ENCODE measurements at regions not wholly inside any gene's neighbourhood (a gene's known extent, or its start where the extent isn't known, plus 50 kb on each side); places are given as distances from the start of the nearest gene placed in this dataset.

DNA sequence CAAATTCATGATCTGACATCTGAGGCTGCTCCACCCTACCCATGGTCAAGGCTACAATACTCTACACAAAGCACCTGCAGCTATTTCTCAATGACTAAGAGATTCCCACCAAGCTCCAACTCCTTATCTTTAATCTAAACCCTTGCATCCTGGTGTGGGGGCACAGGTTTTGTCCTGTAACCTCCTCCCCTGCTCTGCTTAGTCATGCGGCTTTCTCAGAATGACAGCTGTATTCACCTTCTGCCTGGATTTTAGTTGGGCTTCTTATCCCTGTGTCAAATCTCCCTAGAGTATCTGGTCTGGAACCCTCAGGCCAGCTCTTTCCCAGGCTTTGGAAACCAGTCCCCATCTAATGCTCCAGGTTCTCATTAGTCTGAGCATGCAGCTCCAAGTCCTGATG is 159.0 kb downstream of the BARHL2 start:
- no peak for FAIRE-seq

DNA sequence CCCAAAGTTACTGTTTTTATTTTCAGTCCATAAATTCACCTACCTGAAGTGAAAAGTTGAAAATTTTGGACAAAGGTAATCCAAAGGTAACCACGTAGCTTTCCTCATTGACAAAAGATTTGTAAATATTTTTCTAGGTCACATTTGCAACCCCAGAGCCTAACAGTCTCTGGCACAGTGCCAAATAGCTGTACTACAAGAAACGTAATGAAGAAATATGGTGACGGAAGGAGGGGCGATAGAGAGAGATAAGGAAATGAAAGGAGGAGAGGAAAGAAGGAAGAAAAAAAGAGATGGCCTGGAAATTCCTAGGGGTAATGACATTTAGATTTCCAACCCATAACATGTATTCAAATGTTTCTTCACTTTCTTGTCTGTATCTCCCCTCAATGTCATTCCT is 159.4 kb downstream of the BARHL2 start:
- no peak for FAIRE-seq

DNA sequence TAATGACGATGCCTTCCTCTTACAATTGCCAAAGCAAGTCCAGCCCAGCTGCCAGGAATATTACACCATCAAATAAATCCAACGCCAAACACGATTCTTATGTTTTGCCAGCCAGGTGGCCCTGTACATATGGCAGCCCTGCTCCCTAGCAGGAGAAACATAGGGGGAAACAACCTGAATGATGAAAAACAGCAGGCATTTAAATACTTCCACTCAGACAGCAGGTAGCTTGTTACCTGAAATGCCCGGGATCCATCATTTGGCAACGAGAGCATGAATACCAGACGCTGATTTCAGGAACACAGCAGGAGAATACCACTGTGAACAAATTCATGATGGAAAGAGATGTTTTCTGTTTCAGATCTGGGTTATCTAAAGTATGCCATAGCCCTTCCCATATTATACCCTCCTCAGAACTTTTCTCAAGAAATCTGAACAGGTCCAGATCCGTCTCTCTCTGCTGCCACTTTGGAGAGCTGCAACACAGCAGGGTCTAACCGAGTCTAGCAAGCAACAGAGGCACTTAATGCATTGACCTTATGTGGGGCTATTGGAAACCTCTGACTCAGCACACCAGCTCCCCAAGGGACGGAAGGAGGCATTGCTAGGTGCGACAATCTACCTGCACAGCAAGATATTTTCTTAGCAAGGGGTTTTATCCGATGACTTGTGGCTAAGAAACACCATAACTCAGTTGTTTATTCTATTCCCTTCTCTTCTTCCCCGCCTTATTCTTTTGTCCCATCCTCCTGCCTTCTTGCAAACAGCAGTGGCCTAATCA is 166.3 kb downstream of the BARHL2 start:
- no peak for FAIRE-seq

DNA sequence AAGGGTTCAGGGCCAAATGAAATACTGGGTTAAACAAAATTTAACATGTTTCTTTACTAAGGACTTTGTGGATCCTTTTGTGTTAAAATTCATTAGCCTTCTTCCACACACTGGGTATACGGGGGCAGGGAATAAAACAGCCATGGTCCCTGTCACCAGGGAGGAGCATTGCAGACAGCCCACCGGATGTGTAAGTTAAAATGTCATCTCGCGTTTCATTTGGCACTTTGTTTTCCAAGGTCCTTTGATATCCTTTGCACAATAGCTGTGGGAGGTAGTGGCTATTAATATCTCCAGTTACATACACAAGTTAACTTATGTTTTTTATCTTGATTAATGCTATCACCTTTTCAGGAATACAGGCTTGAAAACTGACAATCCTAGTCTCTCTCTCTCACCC is 172.7 kb downstream of the BARHL2 start:
- FAIRE-seq, result no peak

DNA sequence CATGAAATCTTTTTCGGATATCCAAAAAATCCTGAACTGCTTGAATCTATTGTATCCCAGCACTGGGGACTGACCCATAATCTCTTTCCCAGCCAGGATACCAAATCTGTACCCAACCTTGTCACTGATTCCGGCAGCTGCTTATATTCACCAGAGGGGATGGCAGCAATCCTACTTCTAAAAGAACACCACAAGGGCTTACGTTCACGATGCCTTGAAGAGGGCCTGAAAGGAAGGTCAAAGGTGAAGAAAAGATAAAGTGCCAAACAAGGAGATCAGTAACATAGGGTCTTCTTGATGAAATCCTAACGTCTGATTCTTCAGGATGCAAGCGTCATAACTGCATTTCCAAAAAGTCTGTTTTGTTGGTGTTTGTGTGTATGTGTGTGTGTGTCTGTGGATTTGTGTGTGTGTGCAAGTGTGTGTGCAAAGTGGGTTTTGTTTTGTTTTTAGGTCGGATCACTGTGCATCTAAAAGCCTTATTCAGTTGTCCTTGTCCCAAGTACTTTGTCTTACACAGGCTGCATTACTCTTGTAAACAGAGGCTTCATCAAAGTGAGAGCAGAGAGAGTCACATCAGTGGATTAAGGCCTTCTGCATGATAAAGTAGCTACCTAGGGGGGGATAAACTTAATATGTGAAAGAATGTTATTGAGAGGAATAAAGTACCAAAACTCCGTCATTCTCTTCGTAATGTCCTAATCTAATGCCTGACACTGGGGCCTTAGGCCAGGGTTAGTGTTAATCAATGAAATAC is 179.3 kb downstream of the BARHL2 start:
- no peak for FAIRE-seq

DNA sequence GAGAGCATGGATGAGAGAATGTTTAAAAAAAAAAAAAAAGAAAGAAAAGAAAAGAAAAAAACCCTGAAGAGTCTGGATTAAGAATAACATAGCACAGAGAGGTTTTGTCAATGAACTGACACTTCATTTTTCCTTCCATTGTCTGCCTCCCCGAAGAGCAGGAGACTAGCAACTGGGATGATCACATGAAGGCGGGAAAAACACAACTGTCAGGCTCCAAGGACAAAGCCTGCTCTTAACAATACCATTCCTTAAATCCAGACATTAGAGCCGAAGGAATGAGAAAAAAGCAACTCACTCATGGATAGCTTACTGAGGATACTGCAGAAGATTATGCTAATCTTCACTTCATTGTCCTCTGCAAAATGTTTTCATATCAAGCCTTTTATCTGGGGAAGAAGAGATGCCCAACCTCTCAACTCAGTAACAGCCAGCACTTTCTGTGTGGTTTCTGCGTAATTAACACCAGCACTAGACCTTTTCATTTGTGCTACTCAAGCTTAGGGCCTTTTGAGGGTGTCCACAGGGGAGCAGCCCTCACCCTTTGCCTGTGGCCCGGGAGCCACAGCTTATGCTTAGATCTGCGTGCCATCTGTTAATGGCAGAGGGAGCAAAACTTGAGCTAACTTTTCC is 182.3 kb downstream of the BARHL2 start:
- FAIRE-seq, result no peak

DNA sequence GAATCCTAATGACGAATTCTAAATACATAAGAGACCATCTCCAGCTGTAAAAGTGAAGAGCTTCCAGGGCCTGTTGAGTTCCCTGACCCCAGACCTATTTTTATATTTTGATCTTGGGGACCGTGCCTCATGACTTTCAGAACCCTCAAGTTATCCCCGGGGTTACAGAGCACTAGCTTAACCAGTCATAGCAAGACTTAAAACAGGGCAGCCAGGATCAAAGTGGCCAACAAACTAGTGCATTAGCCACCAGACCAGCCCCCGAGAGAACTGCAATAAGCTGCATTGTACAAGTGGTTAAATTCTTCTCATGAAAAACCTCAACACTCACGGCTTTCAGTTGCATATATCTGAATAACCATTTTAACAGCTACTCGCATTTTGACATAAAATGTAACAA is 183.0 kb downstream of the BARHL2 start:
- no peak for FAIRE-seq

DNA sequence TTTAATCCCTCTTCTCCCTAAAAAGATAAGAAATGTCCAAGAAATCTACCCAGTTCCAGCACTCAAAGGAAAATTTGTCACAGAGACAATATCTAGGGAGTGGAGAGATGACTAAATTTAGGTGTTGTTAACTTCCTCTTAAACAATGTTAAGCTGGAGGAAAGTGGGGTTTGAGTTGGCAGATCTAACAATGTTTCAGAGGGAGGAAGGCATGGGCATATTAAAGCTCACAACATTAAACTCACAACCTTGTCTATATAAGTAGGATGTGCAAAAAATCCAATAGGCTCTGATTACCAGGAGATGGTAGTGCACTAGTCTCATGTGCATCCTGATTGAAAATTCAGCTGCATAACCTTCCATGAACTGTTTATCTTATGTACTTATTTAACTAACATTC is 190.1 kb downstream of the BARHL2 start:
- FAIRE-seq, result no peak

DNA sequence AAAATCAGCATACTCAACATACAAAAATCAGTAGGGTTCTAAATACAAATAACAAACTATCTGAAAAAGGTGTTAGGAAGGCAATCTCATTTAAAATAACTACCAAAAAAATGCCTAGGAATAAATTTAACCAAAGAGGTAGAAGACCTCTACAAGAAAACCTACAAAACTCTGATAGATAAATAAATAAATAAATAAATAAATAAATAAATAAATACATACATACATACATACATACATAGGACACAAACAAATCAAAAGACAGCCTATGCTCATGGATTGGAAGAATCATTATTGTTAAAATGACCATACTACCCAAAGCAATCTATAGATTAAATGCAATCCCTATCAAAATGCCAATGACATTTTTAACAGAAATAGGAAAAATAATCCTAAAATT is 194.7 kb downstream of the BARHL2 start:
- no peak for FAIRE-seq

DNA sequence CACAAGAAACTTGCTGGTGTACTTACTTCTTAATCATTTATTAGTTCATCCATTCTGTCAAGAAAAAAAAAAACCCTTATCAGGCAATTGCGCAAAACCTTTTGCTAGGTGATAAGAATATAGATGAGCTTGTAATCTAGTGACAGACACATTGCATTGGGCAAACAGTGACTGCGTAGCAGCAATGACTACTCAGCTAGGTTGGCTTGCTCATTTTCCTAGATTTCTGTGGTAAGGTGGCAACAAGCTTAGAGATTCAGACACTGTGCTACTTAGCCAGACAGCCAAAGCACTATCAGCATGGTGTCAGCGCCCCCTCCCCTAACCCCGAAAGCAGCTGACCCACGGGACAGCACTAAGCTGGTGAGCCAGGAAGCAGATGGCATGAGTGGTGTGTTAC is 203.1 kb downstream of the BARHL2 start:
- no peak for FAIRE-seq

DNA sequence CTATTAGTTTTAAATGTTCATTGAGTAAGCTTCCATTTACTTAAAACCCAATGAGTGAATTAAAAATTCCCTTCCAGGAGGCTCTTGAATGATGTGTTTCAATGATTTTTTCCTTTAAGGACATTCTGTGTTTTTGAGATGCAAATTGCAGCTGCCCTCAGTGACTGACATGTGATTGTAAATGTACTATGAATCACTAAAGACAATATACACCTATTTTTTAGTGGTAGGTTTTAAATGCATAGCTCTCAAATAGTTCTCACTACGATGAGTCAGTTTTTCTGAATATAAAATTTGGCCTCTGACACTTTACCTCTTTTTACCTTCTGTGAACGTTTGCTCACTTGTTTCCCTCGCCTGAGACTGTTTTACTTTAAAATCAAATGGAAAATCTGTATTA is 204.7 kb downstream of the BARHL2 start:
- no peak for FAIRE-seq

DNA sequence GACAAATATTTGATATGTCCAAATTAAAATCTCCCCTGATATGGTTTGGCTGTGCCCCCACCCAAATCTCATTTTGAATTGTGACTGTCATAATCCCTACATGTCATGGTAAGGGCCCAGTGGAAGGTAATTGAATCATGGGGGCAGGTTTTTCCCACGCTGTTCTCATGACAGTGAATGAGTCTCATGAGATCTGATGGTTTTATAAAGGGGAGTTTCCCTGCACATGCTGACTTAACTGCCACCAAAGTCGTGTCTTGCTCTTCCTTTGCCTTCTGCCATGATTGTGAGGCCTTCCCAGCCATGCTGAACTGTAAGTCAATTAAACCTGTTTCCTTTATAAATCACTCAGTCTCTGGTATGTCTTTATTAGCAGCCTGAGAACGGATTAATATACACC is 207.0 kb downstream of the BARHL2 start:
- no peak for FAIRE-seq

DNA sequence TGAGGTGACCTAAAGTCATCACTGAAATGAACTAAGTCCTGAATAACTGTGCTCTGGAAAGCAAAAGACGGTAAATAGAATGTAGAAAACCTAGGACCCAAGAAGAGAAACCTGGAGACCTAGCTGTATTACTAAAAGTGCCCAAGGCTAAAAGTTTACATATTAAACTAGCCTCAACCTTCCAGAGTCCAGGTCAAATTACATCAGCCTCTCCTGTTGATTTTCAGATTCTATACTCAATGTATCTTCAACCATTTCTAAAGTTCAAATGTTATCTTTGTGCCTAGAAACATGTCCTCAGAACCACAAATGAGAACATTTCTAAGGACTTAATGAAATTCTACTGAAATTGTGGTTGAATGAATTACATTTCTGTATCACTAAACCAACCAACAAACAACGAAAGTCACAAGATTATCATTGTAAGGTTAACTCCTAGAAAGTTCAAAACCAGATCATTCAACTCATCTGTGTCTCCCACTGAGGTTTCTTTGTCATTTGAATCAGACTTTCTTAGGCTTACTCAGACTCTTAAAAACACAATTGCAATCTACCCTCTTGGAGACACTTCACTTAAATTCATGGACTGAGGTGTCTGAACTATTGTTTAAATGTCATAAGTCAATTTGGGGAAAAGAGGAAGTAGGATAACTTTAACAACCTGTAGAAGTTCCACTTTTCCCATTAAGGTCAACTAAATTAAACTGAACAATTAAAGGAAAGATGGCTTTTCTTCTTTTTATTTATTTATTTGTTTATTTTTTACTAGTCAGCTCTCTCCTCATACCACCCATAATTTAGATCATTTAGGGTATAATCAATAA is 207.7 kb downstream of the BARHL2 start:
- FAIRE-seq, result no peak

DNA sequence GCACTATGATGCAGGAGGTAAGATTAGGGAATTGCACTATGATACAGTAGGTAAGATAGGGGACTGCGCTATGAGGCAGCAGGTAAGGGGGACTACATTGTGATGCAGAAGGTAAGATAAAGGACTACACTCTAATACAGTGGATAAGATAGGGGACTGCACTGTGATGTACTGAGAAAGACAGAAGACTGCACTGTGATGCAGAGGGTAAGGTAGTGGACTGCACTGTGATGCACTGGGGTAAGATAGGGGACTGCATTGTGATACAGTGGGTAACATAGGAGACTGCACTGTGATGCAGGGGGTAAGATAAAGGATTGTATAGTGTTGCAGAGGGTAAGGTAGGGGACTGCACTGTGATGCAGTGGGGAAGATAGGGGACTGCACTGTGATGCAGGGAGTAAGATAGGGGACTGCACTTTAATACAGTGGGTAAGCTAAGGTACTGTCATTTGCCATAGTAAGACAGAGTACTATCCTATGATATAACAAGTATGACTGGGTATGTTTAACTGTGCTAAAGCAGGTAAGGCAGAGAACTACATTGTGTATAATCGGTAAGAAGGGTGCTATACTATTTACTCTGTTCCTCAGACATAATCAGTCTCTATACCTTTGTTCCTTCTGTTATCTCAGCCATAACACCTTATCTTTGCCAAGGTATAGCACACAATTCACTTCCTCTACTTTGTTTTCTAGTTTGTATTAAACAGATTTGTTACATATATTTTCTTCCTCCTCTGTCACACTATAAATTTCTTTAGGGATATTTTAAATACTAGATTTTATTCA is 208.5 kb downstream of the BARHL2 start:
- FAIRE-seq, result no peak

DNA sequence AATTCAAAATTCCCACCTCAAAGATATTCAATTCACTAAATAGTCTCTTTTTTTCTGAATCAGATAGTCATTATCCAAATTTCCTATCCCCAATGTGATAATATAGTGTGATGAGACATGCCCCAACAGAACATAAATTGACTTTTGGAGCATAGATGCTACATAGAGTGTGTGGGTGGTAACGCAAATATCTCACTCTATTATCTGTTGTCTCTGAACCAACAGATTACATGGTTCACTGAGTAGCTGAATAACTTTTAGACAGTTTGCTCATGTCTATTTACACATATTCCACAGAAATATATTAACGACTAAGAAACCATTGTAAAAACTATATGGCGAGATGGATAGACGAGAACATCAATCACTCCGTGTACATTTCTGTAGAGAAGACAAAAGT is 209.9 kb downstream of the BARHL2 start:
- no peak for FAIRE-seq

DNA sequence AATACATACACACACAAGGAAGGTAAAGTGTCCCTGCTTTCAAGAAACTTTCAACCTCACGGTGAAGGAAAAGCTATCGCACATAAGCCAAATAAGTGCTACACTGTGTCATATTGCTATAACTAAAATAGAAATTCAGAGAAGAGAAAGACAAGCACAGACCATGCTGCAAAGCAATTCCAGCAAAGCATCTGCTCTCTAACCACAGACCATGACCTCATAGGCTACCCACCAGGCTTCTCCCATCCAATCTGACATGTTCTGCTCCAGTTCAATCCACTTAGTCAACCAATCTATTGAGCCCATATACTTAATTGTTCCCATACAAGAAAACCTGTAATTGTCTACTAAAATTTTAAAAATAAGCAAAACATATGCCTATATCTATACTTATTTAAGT is 211.3 kb downstream of the BARHL2 start:
- FAIRE-seq, result no peak

DNA sequence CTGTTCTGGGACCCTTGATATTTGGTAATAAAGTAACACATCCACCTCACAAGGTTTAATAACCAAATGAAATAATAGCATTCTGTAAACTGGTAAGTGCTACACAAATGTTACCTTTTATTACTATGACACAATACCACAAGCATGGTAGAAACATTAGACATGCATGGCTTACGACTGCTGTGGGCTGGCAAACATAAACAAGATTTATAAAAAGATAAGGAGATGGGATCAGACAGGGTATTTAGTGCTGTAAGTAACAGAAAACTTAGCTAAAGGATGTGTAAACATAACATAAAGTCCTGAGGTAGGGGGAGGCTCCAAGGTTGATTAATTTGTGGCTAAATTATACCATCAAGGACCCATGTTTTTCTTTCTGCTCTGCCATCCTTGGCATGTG is 212.6 kb downstream of the BARHL2 start:
- FAIRE-seq, result no peak

DNA sequence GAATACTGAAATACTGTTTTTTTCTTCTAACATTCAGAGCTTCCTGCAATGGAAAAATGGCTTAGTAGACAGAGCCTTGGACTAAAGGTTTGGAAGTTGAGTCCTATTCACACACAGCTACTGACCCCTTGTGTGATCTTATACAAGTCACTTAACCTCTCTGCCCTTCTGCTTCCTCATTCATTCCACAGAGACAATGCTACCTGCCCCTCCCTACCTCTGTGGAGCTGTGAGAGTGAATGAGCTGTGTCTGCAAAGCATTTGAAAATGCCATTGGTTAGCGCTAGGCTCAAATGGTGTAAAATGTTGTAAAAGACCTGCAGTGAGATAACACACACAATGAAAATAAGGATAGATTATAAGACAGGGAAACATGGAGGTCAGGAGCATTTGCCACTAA is 214.4 kb downstream of the BARHL2 start:
- FAIRE-seq, result no peak

DNA sequence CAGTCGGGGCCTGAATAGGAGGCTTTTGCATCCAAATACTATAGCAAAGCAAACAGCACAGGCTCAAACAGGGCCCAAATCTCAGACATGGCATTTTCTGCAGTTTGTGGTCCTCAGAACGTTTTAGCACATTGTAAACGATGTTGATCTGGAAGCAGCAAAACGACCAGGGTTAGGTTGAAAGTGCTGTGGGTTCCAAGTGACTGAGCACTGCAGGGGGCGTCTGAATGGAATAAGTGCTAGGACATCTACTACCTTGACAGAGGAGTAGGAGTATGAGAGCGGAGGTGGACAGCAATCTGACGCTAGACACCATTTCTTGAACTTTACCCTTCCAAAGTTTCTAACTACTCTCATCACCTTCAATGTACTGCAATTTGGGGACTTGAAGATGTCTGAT is 214.9 kb downstream of the BARHL2 start:
- FAIRE-seq, result no peak

DNA sequence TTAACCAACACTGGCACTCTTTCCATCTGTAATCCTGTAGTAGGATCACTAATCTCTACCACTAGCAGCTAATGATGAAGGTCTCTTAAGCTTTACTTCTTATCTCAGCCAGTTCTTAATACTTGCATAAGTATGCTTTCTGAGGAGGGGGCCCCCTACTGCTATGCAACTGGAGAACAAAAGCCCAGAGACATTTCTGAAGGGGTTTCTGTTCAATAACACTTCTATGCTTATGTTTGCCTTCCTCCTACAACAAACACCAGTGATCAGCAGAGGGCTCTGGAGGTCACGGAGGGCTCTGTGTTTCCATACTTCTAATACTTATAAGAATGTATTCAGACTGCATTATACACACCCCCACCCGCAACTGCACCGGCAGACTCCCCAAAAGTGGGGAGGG is 215.8 kb downstream of the BARHL2 start:
- no peak for FAIRE-seq

DNA sequence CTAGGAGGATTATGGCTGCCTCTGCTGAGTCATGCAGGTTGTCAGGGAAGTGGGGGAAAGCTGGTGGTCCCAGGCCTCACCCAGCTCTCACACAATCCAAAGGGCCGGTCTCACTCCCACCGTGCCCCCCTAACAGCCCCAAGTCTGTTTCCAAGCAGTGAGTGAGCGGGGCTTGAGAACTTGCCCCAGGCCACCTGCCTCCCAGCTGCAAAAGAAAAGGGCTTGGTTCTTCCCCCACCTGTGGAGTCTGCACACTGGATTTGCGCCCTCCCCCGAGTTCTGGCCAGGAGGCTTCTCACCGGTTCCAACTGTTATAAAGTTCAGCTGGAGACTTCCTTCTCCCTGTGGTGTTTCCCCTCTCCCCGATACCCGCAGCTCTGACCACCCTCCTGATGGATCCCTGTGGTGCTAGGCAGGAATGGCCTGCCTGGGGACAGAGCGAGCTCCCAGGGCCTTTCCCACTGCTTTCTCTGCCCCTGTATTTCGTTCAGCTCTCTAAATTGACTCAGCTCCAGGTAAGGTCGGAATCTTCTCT is 222.3 kb downstream of the BARHL2 start:
- FAIRE-seq, result no peak

DNA sequence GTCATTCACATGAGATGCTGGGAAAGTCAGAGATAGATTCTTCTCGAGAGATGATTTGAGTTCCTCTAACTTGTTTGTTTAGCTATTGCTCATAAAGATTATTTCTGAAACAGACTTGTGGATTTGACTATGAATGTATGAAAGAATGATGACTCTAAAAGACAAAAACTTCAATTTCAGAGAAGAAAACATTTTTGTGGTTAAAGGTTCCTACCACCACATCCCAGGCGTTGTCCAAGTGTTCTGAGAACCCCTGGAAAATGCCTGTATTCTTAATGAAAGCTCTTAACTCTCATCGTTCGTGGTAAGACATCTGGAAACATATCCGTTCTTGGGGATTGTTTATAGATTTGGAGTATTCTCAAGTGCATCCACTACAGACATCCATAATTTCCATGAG is 228.7 kb downstream of the BARHL2 start:
- no peak for FAIRE-seq

All from islet of Langerhans (tissue), 1 donor.